NCI-H1930 (cell line): ENCODE measurements at regions not wholly inside any gene's neighbourhood (a gene's known extent, or its start where the extent isn't known, plus 50 kb on each side); places are given as distances from the start of the nearest gene placed in this dataset.

Experiments
- DNase-seq, 2 experiments: peaks; one replicate each; lab custom pipeline; 2025; lab: John Stamatoyannopoulos, UW

DNA sequence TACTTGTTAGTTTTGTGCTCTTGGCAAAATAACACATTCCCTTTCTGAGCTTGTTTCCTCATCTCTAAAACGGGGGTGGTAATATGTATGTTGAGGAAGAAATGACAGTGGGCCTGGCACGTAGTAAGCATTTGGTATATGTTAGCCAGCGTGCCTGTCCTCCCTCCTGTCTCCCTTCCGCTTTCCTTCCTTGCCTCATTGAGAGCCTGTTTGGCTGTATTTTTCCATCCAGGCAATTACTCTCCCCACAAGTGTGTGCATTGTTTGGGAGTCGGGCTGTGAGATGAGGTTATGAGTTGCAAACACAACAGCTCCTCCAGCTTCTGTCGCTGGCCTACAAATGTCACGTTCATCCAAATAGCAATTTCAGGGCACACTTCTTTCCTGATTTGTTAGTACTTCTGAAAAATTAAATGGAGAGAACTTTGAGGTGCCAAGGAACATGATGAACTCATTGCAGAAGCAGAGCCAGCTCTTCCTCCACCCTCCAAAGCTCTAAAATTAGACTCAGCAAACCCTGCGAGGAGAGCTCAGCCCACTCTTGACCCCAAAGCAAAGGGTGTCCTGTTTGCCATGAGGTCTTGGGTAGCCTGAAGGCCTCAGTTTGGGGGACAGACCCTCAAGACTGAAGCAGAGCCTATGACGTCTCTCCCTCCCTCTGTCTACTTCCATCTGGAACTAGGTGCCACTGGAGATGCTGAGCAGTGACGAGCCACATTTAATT, 50.7 kb upstream of the TOX2 start:
- no peak for DNase-seq

DNA sequence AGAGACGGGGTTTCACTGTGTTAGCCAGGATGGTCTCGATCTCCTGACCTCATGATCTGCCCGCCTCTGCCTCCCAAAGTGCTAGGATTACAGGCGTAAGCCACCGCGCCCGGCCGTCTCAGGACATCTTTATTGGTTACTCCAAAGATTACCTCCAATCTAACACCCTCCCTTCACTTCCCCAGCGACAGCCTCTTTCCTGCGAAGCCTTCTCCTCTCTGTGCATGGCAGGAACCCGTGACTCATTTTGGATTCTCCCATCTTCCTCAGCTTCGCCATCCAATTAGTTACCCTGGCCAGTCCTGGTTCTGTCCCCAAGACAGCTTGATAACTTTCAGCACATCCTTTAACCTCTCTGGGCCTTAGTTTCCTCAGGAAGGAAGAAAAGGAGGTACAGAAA, 51.3 kb upstream of the TOX2 start:
- no peak for DNase-seq

DNA sequence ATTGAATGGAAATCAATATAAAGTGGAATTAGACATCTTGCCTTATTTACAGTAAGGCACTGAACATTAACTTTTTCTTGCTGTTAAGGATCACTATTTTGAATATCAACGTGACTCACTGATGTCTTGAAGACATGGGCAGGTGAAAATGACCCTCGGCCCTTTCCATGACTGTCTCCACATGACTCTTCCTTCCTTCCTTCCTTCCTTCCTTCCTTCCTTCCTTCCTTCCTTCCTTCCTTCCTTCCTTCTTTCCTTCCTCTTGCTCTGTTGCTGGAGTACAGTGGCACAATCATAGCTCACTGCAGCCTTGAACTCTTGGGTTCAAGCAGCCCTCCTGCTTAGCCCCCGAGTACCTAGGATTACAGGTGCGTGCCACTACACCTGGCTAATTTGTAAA, 52.2 kb upstream of the TOX2 start:
- no peak for DNase-seq

DNA sequence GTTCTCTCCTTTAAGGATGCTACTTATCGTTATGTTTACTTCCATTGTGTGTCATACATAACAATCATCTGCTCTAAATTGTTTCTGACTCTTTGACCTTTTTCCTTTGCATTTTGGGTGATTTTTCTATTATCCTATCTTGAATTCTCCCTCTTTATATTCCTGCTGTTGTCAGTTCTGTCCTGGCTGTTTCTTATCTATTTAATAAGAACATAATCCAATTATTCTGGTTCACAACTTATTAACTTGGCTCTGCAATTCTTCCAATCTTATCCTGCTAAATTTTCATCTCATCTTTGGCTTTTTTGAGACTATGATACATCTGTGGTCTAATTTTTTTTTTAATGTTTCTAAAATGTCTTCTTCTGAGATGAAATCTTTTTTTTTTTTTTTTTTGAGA, 54.7 kb upstream of the TOX2 start:
- DNase-seq, result no peak

DNA sequence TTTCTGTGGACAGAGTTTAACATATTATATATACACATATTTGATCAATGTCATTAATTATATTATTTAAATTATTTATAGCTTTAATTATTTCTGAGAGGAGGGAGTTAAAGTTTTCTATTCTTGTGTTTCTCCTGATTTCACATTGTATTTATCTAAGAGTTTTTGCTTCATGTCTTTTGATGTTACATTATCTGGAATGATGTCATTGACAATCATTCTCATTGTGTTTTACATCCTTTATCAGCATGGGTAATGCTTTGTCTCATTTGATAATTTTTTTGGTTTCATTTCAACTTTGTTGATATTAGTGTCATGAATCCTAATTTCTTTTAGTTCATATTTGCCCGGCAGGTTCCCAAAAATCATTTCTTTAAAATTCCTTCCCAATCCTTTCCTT, 56.7 kb upstream of the TOX2 start:
- no peak for DNase-seq

DNA sequence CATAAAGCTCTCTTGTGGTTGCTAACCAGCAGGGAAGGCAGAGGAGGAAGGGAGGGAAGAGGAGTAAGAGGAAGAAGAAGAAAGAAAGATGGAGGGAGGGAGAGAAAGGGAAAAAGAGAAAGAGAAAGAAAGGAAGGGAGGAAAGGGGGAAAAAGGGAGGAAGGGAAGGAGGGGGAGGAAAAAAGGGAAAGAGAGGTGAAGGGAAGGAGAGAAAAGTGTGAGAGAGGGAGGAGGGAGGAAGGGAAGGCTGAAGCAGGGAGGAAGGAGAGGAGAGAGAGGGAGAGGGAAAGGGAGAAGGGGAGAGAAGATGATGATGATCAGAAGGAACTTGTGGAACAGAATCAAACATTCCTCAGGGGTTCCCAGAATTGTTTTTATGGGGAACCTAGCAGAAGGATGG, 57.5 kb upstream of the TOX2 start:
- DNase-seq, result no peak

DNA sequence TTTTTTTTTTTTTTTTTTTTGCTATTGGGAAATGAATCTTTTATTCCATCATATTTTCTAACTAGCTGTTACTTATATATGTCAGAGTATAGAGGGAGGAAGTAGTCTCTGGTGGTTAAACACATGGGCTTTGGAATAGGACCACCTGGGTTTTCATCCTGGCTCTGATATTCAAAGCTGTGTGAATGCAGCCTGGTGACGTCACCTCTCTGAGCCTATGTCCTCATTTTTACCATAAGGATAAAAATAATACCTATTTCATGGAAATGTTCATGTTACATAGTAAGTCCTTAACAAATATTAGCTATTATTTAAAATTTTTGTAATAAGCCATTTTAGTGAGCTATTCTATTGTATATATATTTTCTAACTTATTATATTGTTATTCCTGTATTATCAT, 58.8 kb upstream of the TOX2 start:
- DNase-seq, result no peak

DNA sequence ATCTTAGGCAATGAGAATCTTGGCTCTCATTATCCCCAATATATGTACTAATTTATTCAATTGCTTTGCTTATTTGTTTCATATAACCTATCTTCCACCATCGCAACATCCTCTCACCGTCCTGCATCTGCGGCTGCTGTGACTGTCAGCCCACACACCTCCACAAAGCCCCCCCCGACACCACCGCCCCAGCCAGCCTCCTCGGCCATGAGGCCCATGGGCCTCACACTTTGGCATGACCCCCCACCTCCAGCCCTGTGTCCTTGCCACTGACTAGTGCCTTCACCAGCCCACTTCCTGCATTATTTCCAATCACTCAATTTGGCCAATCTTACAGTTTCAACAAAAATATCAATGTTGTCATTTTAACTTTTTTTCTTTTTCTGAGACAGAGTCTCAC, 60.7 kb upstream of the TOX2 start:
- DNase-seq, result no peak

DNA sequence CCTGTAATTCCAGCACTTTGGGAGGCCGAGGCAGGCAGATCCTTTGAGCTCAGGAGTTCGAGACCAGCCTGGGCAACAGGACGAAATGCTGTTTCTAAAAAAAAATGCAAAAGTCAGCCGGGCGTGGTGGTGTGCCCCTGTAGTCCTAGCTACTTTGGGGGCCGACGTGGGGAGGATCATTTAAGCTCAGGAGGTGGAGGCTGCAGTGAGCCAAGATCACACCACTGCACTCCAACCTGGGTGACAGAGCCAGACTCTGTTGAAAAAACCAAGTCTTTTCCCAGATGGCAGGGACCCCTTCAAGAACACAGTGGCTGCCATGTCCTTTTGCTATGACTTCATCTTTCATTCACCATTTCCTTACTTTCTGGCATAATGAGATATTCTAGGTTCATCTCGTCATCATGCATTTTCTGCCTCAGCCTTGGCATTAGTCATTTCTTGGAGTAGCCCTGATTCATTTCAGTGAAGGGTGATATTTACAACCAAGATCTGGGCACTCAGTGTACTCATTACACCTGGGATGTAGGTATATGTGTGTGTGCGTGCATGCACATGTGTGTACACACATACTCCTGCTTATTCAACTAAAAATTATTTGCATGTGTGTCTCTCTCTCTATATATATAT, 61.4 kb upstream of the TOX2 start:
- no peak for DNase-seq

DNA sequence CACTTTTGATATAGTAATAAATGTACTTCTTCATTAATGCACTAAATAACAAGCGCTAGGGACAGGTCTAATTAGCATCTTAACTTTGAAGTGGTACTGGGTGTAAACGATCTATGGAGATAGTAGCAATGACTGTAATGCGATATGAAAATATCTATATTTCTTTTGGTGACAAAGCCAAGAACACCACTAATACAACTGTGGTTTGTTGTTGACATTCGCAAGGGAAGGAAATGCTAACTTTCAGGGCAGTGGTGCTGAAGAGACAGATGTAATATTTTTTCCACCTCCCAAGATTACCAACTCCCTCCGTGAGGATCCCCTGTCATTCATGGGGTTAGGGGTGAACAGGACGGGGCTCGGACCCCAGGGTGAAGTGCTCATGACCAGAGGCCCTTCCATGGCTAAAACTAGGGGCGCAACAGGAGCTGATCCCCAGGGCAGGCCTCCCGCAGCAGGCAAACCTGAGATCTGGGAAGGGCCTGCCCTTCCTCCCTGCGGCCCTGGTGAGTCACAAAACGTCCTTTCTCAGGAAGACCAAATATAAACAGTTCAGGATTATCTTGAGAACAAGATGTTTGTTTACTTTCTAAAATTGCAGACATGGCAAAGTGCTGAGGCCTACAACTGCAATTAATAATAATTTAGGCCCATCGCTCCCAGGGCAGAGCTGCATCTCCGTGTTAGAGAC, 65.0 kb upstream of the TOX2 start:
- DNase-seq, result no peak

DNA sequence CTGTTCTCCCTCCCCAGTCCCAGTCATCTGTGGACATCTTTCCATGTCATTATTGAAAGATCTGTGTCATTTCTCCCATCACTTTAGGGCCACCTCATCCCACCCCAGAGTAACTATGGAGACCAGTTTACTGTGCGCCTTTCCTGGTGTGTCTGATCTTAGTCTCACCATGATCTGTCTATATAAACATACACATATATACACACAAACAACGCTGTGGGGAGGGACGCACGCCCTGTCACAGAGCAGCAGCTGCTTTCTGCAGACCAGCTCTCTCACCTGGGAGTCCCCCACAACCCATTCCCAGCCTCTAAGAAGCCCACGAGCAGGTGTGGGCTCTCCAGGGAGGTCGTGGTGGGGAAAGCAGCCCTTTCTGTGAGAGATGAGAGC, 68.1 kb upstream of the TOX2 start:
- no peak for DNase-seq

DNA sequence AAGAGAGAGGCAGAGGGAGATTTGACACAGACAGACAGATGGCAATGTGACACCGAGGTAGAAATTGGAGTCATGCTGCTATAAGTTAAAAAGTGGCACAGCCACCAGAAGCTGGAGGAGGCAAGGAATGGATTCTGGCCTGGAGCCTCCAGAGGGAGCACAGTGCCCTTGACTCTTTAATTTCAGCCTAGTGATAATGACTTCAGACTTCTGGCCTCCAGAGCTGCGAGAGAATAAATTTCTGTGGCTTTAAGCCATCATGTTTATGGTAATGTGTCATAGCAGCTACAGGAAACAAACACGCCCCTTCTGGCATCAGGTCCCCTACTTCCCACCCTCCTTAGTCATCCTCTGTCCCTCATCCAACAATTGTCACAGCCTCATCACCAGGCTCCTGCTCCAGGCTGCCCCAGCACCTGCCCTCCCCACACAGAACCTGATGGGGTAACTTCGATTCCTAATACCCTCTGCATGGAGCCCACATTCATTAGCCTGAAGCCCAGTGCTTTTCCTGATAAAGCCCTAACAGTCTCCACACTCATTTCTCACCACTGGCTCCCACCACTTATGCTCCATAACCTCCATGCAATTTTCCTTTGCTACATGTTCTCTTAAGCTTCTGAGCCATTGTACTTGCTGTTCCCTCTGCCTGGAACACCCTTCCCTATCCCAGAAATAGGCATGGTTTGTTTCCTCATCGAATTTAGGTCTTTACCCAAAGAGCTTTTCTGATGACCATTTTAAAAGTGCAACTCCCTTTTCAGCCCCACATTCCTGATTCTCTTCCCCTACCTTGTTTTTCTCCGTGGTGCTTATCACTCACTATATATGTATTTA, 69.7 kb upstream of the TOX2 start:
- DNase-seq, result no peak

DNA sequence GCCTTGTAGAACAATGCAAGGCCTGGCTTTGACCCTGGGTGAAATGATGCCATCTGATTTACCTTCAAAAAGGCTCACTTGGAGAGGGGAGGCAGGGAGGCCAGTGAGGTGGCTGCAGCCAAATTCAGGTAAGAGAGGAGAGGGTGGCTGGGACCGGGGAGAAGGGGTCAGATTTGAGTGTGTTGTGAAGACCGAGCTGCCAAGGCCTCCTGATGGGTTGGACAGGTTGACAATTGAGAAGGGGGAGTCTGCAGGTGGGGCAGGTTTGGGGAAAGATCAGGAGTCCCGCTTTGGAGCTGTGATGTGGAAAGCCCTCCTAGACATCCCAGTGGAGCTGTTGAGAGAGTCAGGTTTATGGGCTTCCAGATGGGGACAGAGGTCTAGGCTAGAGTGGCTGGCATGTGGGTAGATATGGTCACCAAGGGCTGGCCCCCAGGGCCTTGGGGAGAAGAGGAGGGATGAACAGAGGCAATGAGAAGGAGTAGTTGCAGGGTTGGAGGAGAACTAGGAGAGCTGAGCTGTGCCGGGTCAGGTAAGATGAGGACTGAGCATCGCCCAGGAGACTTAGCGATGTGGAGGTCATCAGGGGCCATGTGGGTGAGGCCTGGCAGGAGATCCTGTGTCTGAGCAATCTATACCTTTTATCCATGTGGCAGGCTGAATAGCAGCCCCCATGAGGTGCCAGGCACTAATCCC, 70.5 kb upstream of the TOX2 start:
- DNase-seq, result no peak

DNA sequence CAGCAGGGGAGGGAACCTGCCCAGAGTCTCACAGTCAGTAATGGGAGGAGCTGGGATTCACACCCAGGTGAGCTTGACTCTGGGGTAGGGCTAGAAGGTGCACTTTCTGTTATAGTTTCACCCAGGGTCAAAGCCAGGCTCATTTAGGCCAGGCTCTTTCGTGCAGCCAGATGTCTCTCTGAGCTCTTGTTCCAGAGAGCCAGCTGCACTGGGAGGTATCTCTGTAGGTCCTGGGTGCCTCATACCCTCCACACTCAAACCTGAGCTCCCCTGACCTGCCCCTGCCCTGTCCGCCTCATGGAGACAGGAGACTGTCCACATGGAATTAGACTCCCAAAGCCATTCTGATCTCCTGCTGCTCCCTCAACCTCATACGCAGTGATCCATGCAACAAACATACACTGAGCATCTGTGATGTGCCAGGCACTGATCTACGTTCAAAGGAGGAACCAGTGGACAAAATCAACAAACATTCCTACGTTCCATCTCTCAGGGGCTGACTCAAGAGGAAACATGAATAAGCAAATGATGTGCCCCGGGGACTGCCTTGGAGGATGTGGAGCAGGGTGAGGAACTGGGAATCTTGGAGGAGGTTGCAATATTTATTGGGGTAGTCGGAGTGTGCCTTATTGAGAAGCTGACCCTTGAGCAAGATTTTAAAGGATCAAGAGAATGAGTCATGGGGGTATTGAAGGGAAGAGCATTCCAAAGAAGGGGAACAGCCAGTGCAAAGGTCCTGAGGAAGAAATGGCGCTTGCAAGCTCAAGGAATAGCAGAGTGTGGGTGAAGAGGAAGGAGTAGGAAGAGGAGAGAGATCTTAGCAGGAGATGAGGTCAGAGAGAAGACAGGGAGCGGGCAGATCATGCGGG, 71.3 kb upstream of the TOX2 start:
- DNase-seq, result no peak

DNA sequence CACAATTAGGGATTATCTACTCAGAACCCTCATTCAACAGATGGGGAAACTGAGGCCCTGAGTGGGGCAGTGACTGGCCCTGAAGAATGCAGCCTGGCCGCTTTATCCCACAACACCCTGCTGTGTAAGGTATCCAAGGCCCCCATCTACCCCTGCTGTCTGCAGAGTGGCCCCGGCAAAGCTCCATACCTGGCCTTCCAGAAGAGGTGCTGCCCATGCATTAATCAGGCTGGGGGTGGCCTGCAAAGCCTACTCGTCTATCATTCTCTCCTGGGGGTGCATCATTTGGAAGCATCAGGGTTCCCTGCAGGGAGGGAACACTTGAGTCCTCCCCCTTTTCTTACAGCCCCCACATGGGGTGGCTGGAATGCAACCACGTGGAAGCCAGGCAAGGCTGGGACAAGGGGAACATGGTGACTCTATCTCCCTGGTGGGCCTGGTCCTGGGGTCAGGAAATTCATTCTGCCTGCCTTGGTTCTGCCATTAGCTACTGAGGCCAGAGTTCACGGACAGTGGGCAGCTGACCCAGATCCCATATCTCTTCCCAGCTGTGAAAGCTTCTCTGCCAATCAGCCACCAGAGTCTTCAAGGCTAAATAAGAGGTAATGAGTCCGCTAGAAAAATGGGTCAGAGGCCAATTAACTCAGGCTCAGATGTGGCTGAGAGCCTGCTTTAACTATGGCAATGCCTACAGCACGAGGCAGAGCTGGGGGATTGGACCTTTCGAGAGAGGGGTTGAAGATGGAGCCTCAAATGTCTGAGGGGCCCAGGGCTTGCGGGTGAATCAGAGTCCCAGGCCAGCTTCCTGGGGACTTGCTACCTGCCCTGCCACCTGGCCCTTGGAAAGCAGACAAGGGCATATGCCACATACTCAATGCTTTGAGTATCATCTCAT, 72.3 kb upstream of the TOX2 start:
- DNase-seq, result no peak

DNA sequence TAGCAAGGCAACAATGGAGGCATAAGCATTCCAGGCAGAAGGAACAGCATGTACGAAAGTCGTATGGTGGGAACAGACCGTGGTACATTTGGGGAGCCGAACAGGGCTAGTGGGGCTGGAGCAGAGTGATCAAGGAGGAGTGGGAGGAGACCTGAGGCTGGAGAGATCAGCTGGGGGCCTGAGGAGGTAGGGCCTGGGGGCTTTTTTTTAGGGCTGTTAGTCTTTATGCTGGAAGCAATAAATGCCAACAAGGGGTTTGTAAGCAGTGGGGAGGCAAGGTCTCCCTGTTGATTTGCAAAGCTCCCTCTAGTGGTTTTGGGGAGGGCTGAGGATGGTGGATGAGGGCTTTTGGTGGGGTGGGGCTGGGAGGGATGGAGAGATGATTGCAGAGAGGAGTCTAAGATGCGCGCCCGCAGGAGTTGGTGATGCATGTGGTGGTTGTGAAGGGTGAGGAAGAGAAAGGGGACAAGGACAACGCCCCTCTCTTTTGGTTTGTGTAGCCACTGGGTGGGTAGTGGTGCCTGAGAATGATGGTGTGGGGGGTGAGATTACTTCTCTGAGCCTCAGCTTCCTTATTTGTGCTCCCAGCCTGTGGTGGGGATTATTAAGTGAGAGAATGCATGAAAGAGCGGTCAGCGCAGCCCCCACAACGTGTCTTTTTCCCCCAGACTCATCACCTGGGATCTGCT, 74.1 kb upstream of the TOX2 start:
- DNase-seq, result peak; percentile 31 to 47

DNA sequence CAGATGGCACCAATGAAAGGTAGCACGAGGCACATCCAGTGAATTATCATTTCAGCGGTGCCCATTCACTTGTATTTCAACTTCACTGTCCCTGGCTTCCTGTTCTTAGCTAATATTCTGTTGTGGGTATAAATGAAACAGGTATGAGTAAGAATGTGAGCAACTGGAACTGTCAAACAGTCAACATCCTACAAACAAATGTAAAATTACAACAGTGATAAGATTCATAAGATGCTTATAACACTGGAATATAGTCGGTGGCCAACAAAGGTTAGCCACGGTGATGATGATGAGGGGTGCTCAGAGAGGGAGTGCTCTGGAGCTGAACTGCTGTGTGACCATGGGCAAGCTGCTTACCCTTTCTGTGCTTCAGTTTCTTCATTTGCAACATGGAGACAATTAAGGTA, 74.9 kb upstream of the TOX2 start:
- no peak for DNase-seq

DNA sequence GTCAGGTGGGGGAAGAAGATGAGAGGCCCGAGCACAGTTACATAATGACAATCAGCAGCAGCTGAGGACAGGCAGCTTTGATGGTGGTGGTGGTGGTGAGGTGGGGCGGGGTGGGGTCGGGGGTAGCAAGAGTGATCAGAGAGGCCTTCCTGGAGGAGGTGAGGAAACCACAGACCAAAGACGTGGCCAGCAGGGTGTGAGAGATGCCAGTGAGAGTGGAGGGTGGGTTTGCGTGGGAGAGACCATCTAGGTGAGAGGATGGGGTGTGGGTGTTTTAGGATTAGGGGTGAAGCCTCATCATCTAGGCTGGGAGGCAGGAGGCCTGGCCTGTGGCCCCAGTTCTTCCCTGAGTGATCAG, 76.0 kb upstream of the TOX2 start:
- no peak for DNase-seq
